ENCODE measurements at regions not wholly inside any gene's neighbourhood (a gene's known extent, or its start where the extent isn't known, plus 50 kb on each side); places are given as distances from the start of the nearest gene placed in this dataset.
"Not testable (repeated sequence)": the region's sequence is repeated elsewhere in the genome, so short reads cannot be mapped to it uniquely, and the experiment has no call there.

- not testable (repeated sequence) for TF ChIP-seq POLR2A (IDR thresholded peaks at IDR 0.05; ENCODE audit: low read length); GATA1 (IDR thresholded peaks at IDR 0.05; ENCODE audit: low read depth, low read length)
Measured at GRCh38 chr2:90173081-90173480, 1481.6 kb downstream of the RPIA start.
